Ishikawa (cell line): ENCODE measurements at regions not wholly inside any gene's neighbourhood (a gene's known extent, or its start where the extent isn't known, plus 50 kb on each side); places are given as distances from the start of the nearest gene placed in this dataset.

ENCODE experiments used
- CEBPB ChIP-seq: IDR thresholded peaks from 2 replicates; pipeline ENCODE4 v1.6.1; 2012
- CREB1 ChIP-seq: IDR thresholded peaks from 2 replicates; pipeline ENCODE4 v1.6.1; 2012; ENCODE audit warnings: low read depth
- EGR1 ChIP-seq: IDR thresholded peaks from 2 replicates; pipeline ENCODE4 v1.6.1; 2012
- EP300 ChIP-seq: IDR thresholded peaks from 2 replicates; pipeline ENCODE4 v1.6.1; 2012; ENCODE audit warnings: borderline replicate concordance
- FOXM1 ChIP-seq: IDR thresholded peaks from 2 replicates; pipeline ENCODE4 v1.6.1; 2012; ENCODE audit warnings: low read depth, borderline replicate concordance
- MAX ChIP-seq: IDR thresholded peaks from 2 replicates; pipeline ENCODE4 v1.6.1; 2012
- NFIC ChIP-seq: IDR thresholded peaks from 2 replicates; pipeline ENCODE4 v1.6.1; 2012
- RAD21 ChIP-seq: IDR thresholded peaks from 2 replicates; pipeline ENCODE4 v1.6.1; 2012; ENCODE audit warnings: low read depth
- REST ChIP-seq: IDR thresholded peaks from 2 replicates; pipeline ENCODE4 v1.6.1; 2012; ENCODE audit warnings: low read depth, mild to moderate bottlenecking
- TAF1 ChIP-seq: IDR thresholded peaks from 2 replicates; pipeline ENCODE4 v1.6.1; 2012; ENCODE audit warnings: low read depth, mild to moderate bottlenecking
- TCF12 ChIP-seq: IDR thresholded peaks from 2 replicates; pipeline ENCODE4 v1.6.1; 2012; ENCODE audit warnings: low read depth
- TEAD4 ChIP-seq: IDR thresholded peaks from 2 replicates; pipeline ENCODE4 v1.6.1; 2012
- USF1 ChIP-seq: IDR thresholded peaks from 2 replicates; pipeline ENCODE4 v1.6.1; 2012
- YY1 ChIP-seq: IDR thresholded peaks from 2 replicates; pipeline ENCODE4 v1.6.1; 2012; ENCODE audit warnings: low read depth
- ZBTB7A ChIP-seq: IDR thresholded peaks from 2 replicates; pipeline ENCODE4 v1.6.1; 2012; ENCODE audit warnings: low read depth

DNA sequence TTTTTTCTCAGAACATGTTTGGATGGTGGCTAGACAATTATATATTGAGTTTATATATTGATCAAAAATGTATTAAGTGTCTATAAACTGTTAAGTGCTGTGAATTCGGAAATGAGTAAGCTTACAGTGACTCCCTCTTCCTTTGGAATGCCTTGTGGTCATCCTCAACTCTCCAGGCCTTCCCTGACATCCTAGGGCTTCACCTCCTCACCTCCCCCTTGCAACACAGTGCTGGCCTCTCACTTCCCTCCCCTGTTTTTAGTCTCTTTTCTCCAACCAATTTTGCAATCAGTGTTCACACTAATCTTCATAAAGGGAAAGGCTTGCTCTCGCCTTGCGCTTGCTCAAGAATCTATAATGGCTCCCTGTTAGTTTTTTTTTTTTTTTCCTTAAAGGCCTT is 95.1 kb upstream of the C1orf21 start:
- TF ChIP-seq CREB1 (no peak), EP300 (no peak), RAD21 (no peak), TAF1 (no peak), FOXM1 (no peak), REST (no peak), USF1 (no peak), ZBTB7A (no peak)

DNA sequence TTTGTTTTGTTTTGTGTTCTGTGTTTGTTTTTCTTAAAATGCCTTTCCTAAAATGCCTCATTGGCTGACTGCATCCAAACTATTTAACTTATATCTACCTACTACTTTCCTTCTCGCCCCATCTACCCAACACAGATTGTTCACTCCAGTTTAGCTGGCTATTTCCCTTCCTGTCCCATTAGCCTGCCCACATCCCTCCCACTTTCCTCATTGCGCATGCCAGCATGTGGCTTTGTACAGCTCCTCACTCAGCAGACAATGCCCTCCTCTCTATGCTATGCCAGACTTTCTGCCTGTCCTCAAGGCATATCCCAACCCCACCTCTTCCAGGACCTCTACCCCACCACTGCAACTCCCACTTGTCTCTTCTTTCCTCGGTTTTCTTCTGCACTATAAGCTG is 94.7 kb upstream of the C1orf21 start:
- no peak for TF ChIP-seq TEAD4
- no peak for TF ChIP-seq MAX
- no peak for TF ChIP-seq REST
- TF ChIP-seq CREB1, result no peak
- no peak for TF ChIP-seq RAD21
- no peak for TF ChIP-seq FOXM1
- TF ChIP-seq TAF1, result no peak
- no peak for TF ChIP-seq ZBTB7A
- no peak for TF ChIP-seq EGR1
- no peak for TF ChIP-seq YY1
- no peak for TF ChIP-seq EP300
- TF ChIP-seq CEBPB, result no peak
- TF ChIP-seq USF1, result no peak
- no peak for TF ChIP-seq NFIC

DNA sequence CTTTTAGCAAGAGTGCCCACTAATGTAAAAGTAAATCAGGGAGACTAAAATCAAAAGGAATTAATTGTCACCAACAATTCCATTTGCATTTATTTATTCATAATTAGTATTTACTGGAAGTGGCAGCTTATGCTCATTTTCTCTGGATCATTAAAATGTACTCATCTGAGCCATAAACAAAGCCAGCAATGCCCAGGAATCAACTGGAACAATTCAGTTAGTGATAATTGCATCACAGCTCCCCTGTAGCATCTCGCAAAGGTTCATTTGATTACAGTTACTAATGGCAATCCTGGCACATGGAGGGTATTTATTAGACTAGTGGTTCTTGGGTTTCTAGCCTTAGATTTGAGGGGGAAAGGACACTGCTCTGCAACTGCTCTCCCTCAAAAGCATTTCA is 92.7 kb upstream of the C1orf21 start:
- TF ChIP-seq EGR1 (no peak), FOXM1 (no peak), ZBTB7A (no peak), TAF1 (no peak), RAD21 (no peak), MAX (no peak), CREB1 (no peak), NFIC (no peak), YY1 (no peak), TCF12 (no peak), TEAD4 (no peak), CEBPB (no peak), REST (no peak), EP300 (no peak), USF1 (no peak)

DNA sequence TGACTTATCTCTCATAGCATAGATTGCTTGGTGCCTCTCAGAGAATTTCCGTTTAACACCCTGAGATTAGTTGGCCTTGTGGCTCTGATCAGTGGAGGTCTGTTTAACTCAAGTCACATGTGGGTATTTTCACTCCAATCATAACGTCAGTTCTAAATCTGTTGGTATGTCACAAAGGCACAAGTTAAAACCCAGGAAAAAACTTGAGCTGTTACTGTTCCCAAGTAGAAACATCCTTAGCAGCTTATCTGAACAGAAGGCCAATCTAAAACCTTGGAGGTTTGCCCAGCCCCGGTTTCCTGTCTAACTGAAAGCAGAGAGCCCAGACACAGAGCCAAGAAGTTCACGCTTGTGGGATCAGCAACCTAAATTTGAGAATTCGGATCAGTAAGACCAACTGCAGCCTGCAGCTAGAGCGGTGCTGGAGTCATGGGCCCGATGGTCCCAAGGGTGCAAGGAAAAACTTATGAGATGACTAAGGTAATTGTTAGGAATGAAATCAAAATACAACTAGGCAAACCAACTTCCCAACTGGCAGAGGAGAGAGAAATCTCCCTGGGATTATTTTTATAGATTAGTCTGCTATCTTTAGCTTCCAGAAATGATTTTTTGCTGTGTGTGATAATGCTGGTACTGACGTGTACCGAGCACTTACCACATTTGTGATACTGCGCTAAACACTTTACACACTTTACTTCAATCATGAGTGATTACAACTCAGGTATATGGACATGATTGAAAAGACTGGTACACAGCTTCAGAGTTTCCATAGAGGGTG is 90.2 kb upstream of the C1orf21 start:
- TF ChIP-seq EP300 (no peak), REST (no peak), YY1 (no peak), TAF1 (no peak), NFIC (no peak), TCF12 (no peak), CEBPB (no peak), RAD21 (no peak), CREB1 (no peak), FOXM1 (no peak), MAX (no peak), USF1 (no peak), ZBTB7A (no peak)
